Aorta (tissue), 5 donors: ENCODE measurements at regions not wholly inside any gene's neighbourhood (a gene's known extent, or its start where the extent isn't known, plus 50 kb on each side); places are given as distances from the start of the nearest gene placed in this dataset.
"Not testable (repeated sequence)": the region's sequence is repeated elsewhere in the genome, so short reads cannot be mapped to it uniquely, and the experiment has no call there.

Source experiments
- ATAC-seq: fragments of 200-7000 bp; cut with Tn5 transposase; one replicate; pipeline ENCODE4 v1.9.1; 2022; ENCODE audit warnings: moderate library complexity; ENCODE audit not compliant: low FRiP score
- DNase-seq, 2 donors: peaks; one replicate each; pipeline ENCODE4 v3.0.0-alpha.2; 2020
- H3K27ac ChIP-seq, 2 donors: one replicate each; pipeline ENCODE4 v1.5.1; 2013; ENCODE audit warnings: low read length in 2 of 2, mild to moderate bottlenecking in 2 of 2, moderate library complexity in 2 of 2, control low read depth in 1 of 2, inconsistent platforms in 1 of 2, low read depth in 1 of 2
- H3K27me3 ChIP-seq, 2 donors: one replicate each; pipeline ENCODE4 v1.6.1; 2013; ENCODE audit warnings: control low read depth in 1 of 2, low read length in 1 of 2, mild to moderate bottlenecking in 1 of 2, moderate library complexity in 1 of 2; ENCODE audit not compliant: insufficient read depth in 2 of 2, control insufficient read depth in 1 of 2
- H3K36me3 ChIP-seq, 2 donors: one replicate each; pipeline ENCODE4 v1.6.1; 2013; ENCODE audit warnings: control low read depth in 1 of 2, low read length in 1 of 2, mild to moderate bottlenecking in 1 of 2; ENCODE audit not compliant: insufficient read depth in 2 of 2, control insufficient read depth in 1 of 2
- H3K4me1 ChIP-seq, 2 donors: one replicate each; pipeline ENCODE4 v1.6.1; 2013; ENCODE audit warnings: low read length in 2 of 2, control low read depth in 1 of 2, mild to moderate bottlenecking in 1 of 2, moderate library complexity in 1 of 2; ENCODE audit not compliant: insufficient read depth in 2 of 2, control insufficient read depth in 1 of 2
- H3K4me3 ChIP-seq, 2 donors: one replicate each; pipeline ENCODE4 v1.5.1; 2013; ENCODE audit warnings: low read length in 2 of 2, control low read depth in 1 of 2, mild to moderate bottlenecking in 1 of 2
- H3K9me3 ChIP-seq: one replicate; pipeline ENCODE4 v1.6.1; 2013; ENCODE audit warnings: mild to moderate bottlenecking, low read length; ENCODE audit not compliant: control insufficient read depth
- WGBS, 2 donors: extraction: QIAGEN DNeasy Blood & Tissue Kit; methylation state at CpG; one replicate each; pipeline ENCODE4 v1.1.7; 2013; 5-methylcytosine and 5-hydroxymethylcytosine counted together
- intact Hi-C, 2 donors: fragments of 100-400 bp; cut with DNase I; formaldehyde crosslinking; loops; one replicate each; pipeline versions ENCODE4 v1.14.2 to v1.15.0; 2022
- donor health status: healthy with polysubstance abuse.
- donor health status: Bipolar disorder and iron deficiency.
- donor health status: DM: no; HTN: no; CAD: no.
- donor health status: DM: no; HTN: no; CAD: no.
- donor health status: DM: yes; HTN: yes; CAD: no.

GRCh38 chr12:80000831-80001230 lies 65.9 kb upstream of the PPP1R12A start:
- Histone ChIP-seq H3K27ac (no peak overlapping the region), H3K36me3 (no peaks in the 10 kb centered on the region), H3K4me1 (peaks cover 0 to 9% of the 10 kb centered on the region in 2 donors), H3K9me3 (no peaks in the 10 kb centered on the region), H3K27me3 (no peaks in the 10 kb centered on the region), H3K4me3 (no peak overlapping the region)
- WGBS, 2 donors, result 0 to 2% methylated on average over 1 of the region's 1 CpG
- intact Hi-C loops, result no loop called here
- DNase-seq (no peak), ATAC-seq (no peak)

- H3K4me1 ChIP-seq, result peaks cover 0 to 9% of the 10 kb centered on the region in 2 donors
- H3K4me3 ChIP-seq, result no peak overlapping the region
- H3K9me3 ChIP-seq, result no peaks in the 10 kb centered on the region
- no peaks in the 10 kb centered on the region for H3K27me3 ChIP-seq
- DNase-seq (no peak), ATAC-seq (no peak)
- no peaks in the 10 kb centered on the region for H3K36me3 ChIP-seq
- H3K27ac ChIP-seq, result no peak overlapping the region
- WGBS, 2 donors, result 21 to 44% methylated on average over 1 of the region's 1 CpG
- intact Hi-C loops, result no loop called here
Observed at GRCh38 chr12:79998554-79998953, 63.7 kb upstream of the PPP1R12A start.

GRCh38 chr12:79997096-79997791 lies 62.3 kb upstream of the PPP1R12A start:
- Histone ChIP-seq H3K36me3 (no peaks in the 10 kb centered on the region), H3K4me1 (peaks cover 0 to 9% of the 10 kb centered on the region in 2 donors), H3K9me3 (no peaks in the 10 kb centered on the region), H3K4me3 (no peak overlapping the region), H3K27me3 (no peaks in the 10 kb centered on the region), H3K27ac (no peak overlapping the region)
- ATAC-seq (no peak), DNase-seq (no peak)
- WGBS, 2 donors, result 80 to 89% methylated on average over 2 of the region's 2 CpGs
- intact Hi-C loops, result no loop called here

GRCh38 chr12:79995385-79996084 lies 60.6 kb upstream of the PPP1R12A start:
- WGBS, 2 donors, result 94 to 96% methylated on average over 7 of the region's 7 CpGs
- H3K27ac ChIP-seq, H3K27me3 ChIP-seq, H3K36me3 ChIP-seq, DNase-seq, H3K4me3 ChIP-seq, intact Hi-C loops, H3K4me1 ChIP-seq, H3K9me3 ChIP-seq, ATAC-seq: not testable (repeated sequence)

- intact Hi-C loops, result no loop called here
- Histone ChIP-seq H3K4me3 (no peak overlapping the region), H3K36me3 (no peaks in the 10 kb centered on the region), H3K27ac (no peak overlapping the region), H3K9me3 (no peaks in the 10 kb centered on the region), H3K4me1 (peaks cover 0 to 6% of the 10 kb centered on the region in 2 donors), H3K27me3 (no peaks in the 10 kb centered on the region)
- ATAC-seq (no peak), DNase-seq (peak in 1 of 2 donors; percentile 38)
- WGBS, 2 donors, result 98% methylated on average over 37 to 43 of the region's 43 CpGs
Observed at GRCh38 chr12:79993106-79993862, 58.4 kb upstream of the PPP1R12A start.

- ATAC-seq, result no peak
- H3K36me3 ChIP-seq, result no peaks in the 10 kb centered on the region
- H3K27me3 ChIP-seq, result no peaks in the 10 kb centered on the region
- intact Hi-C loops, result no loop called here
- 79 to 82% methylated on average over 3 of the region's 3 CpGs for WGBS, 2 donors
- no peak overlapping the region for H3K4me3 ChIP-seq
- no peaks in the 10 kb centered on the region for H3K9me3 ChIP-seq
- H3K4me1 ChIP-seq, result peaks cover 0 to under 1% of the 10 kb centered on the region in 2 donors
- no peak overlapping the region for H3K27ac ChIP-seq
- DNase-seq, result no peak
Observed at GRCh38 chr12:79991586-79991985, 56.7 kb upstream of the PPP1R12A start.

- WGBS, 2 donors, result 76 to 78% methylated on average over 10 of the region's 10 CpGs
- H3K9me3 ChIP-seq, DNase-seq, H3K27ac ChIP-seq, H3K36me3 ChIP-seq, ATAC-seq, H3K4me3 ChIP-seq, H3K27me3 ChIP-seq, intact Hi-C loops, H3K4me1 ChIP-seq: not testable (repeated sequence)
Observed at GRCh38 chr12:79990509-79991338, 55.8 kb upstream of the PPP1R12A start.

- Histone ChIP-seq H3K9me3 (no peaks in the 10 kb centered on the region), H3K4me3 (no peak overlapping the region), H3K4me1 (no peaks in the 10 kb centered on the region), H3K27ac (no peak overlapping the region), H3K27me3 (no peaks in the 10 kb centered on the region), H3K36me3 (no peaks in the 10 kb centered on the region)
- intact Hi-C loops, result no loop called here
- ATAC-seq, result no peak
- no peak for DNase-seq
Observed at GRCh38 chr12:79988368-79988767, 53.5 kb upstream of the PPP1R12A start.
